ENCODE measurements at regions not wholly inside any gene's neighbourhood (a gene's known extent, or its start where the extent isn't known, plus 50 kb on each side); places are given as distances from the start of the nearest gene placed in this dataset.

- in situ Hi-C loops (cut with HindIII; ENCODE audit: low sequenced_read_pairs) = no loop called here
These were observed 216.0 kb upstream of the KLF4 start for GRCh38 chr9:107705521-107705920.

GRCh38 chr9:107704774-107705173, 215.2 kb upstream of the KLF4 start:
- in situ Hi-C loops (cut with HindIII; ENCODE audit: low sequenced_read_pairs) = no loop called here

GRCh38 chr9:107703651-107704050, 214.1 kb upstream of the KLF4 start:
- in situ Hi-C loops (cut with HindIII; ENCODE audit: low sequenced_read_pairs) = no loop called here

- in situ Hi-C loops (cut with HindIII; ENCODE audit: low sequenced_read_pairs) = no loop called here
These were observed 211.3 kb upstream of the KLF4 start for GRCh38 chr9:107700847-107701246.

- in situ Hi-C loops (cut with HindIII; ENCODE audit: low sequenced_read_pairs) = no loop called here
These were observed 209.7 kb upstream of the KLF4 start for GRCh38 chr9:107699231-107699630.

- in situ Hi-C loops (cut with HindIII; ENCODE audit: low sequenced_read_pairs) = no loop called here
These were observed 209.2 kb upstream of the KLF4 start for GRCh38 chr9:107698779-107699178.

- in situ Hi-C loops (cut with HindIII; ENCODE audit: low sequenced_read_pairs) = no loop called here
These were observed 206.7 kb upstream of the KLF4 start for GRCh38 chr9:107696302-107696701.

GRCh38 chr9:107694390-107694789, 204.8 kb upstream of the KLF4 start:
- in situ Hi-C loops (cut with HindIII; ENCODE audit: low sequenced_read_pairs) = no loop called here

GRCh38 chr9:107693625-107694326, 204.2 kb upstream of the KLF4 start:
- in situ Hi-C loops (cut with HindIII; ENCODE audit: low sequenced_read_pairs) = no loop called here

GRCh38 chr9:107691664-107692063, 202.1 kb upstream of the KLF4 start:
- in situ Hi-C loops (cut with HindIII; ENCODE audit: low sequenced_read_pairs) = no loop called here

- in situ Hi-C loops (cut with HindIII; ENCODE audit: low sequenced_read_pairs) = no loop called here
These were observed 200.5 kb upstream of the KLF4 start for GRCh38 chr9:107690021-107690420.

- in situ Hi-C loops (cut with HindIII; ENCODE audit: low sequenced_read_pairs) = no loop called here
These were observed 199.2 kb upstream of the KLF4 start for GRCh38 chr9:107688728-107689127.

- in situ Hi-C loops (cut with HindIII; ENCODE audit: low sequenced_read_pairs) = no loop called here
These were observed 196.3 kb upstream of the KLF4 start for GRCh38 chr9:107685901-107686300.

- in situ Hi-C loops (cut with HindIII; ENCODE audit: low sequenced_read_pairs) = no loop called here
These were observed 195.8 kb upstream of the KLF4 start for GRCh38 chr9:107685376-107685775.

- in situ Hi-C loops (cut with HindIII; ENCODE audit: low sequenced_read_pairs) = no loop called here
These were observed 194.7 kb upstream of the KLF4 start for GRCh38 chr9:107684224-107684623.

GRCh38 chr9:107683566-107683965, 194.0 kb upstream of the KLF4 start:
- in situ Hi-C loops (cut with HindIII; ENCODE audit: low sequenced_read_pairs) = no loop called here

- in situ Hi-C loops (cut with HindIII; ENCODE audit: low sequenced_read_pairs) = no loop called here
These were observed 192.4 kb upstream of the KLF4 start for GRCh38 chr9:107681988-107682387.

- in situ Hi-C loops (cut with HindIII; ENCODE audit: low sequenced_read_pairs) = no loop called here
These were observed 186.0 kb upstream of the KLF4 start for GRCh38 chr9:107675351-107676259.

GRCh38 chr9:107674721-107675277, 185.2 kb upstream of the KLF4 start:
- in situ Hi-C loops (cut with HindIII; ENCODE audit: low sequenced_read_pairs) = no loop called here

GRCh38 chr9:107673861-107674720, 184.5 kb upstream of the KLF4 start:
- in situ Hi-C loops (cut with HindIII; ENCODE audit: low sequenced_read_pairs) = no loop called here

- in situ Hi-C loops (cut with HindIII; ENCODE audit: low sequenced_read_pairs) = no loop called here
These were observed 182.0 kb upstream of the KLF4 start for GRCh38 chr9:107671588-107671987.
